ENCODE measurements at regions not wholly inside any gene's neighbourhood (a gene's known extent, or its start where the extent isn't known, plus 50 kb on each side); places are given as distances from the start of the nearest gene placed in this dataset.
"Not testable (repeated sequence)": the region's sequence is repeated elsewhere in the genome, so short reads cannot be mapped to it uniquely, and the experiment has no call there.

- 0 out of 2 replicates have a peak, but pooled peaks cover 6% of the 10 kb centered on the region for H3K9me3 ChIP-seq
- H3K36me3 ChIP-seq, result no peaks in the 10 kb centered on the region
- no peak for TF ChIP-seq Cebpa-rat (IDR thresholded peaks at IDR 0.05)
- H3K4me2 ChIP-seq, result no peak overlapping the region
- H3K27me3 ChIP-seq, result no peaks in the 10 kb centered on the region
- no peak overlapping the region for H3K27ac ChIP-seq
- no peak overlapping the region for H3K4me3 ChIP-seq
- H4K20me1 ChIP-seq, result no peaks in the 10 kb centered on the region
- H3K4me1 ChIP-seq, result peaks cover 20% of the 10 kb centered on the region
- no peak overlapping the region for H3K9ac ChIP-seq
Observed at GRCh38 chr9:20243841-20244240, 378.5 kb downstream of the MLLT3 start.

GRCh38 chr9:20242510-20243189 lies 379.6 kb downstream of the MLLT3 start:
- no peak for TF ChIP-seq Cebpa-rat (IDR thresholded peaks at IDR 0.05)
- Histone ChIP-seq H3K27ac (no peak overlapping the region), H3K4me2 (peak overlapping the region; percentile 70), H3K27me3 (no peaks in the 10 kb centered on the region), H3K36me3 (no peaks in the 10 kb centered on the region), H4K20me1 (no peaks in the 10 kb centered on the region), H3K9ac (no peak overlapping the region), H3K4me3 (no peak overlapping the region), H3K9me3 (no peaks in the 10 kb centered on the region), H3K4me1 (peaks cover 20% of the 10 kb centered on the region)

GRCh38 chr9:20240498-20240897 lies 381.8 kb downstream of the MLLT3 start:
- no peak for TF ChIP-seq Cebpa-rat (IDR thresholded peaks at IDR 0.05)
- Histone ChIP-seq H3K9me3 (peaks cover 2% of the 10 kb centered on the region; the same call in 1 of the 2 replicates), H3K9ac (no peak overlapping the region), H3K27ac (no peak overlapping the region), H3K4me1 (peaks cover 20% of the 10 kb centered on the region), H3K4me2 (no peak overlapping the region), H3K36me3 (no peaks in the 10 kb centered on the region), H3K4me3 (no peak overlapping the region), H3K27me3 (no peaks in the 10 kb centered on the region), H4K20me1 (no peaks in the 10 kb centered on the region)

- no peaks in the 10 kb centered on the region for H4K20me1 ChIP-seq
- H3K4me2 ChIP-seq, result no peak overlapping the region
- peaks cover 20% of the 10 kb centered on the region for H3K4me1 ChIP-seq
- H3K9me3 ChIP-seq, result peaks cover 7% of the 10 kb centered on the region
- H3K27me3 ChIP-seq, result no peaks in the 10 kb centered on the region
- no peak for TF ChIP-seq Cebpa-rat (IDR thresholded peaks at IDR 0.05)
- no peak overlapping the region for H3K9ac ChIP-seq
- H3K4me3 ChIP-seq, result no peak overlapping the region
- no peaks in the 10 kb centered on the region for H3K36me3 ChIP-seq
- no peak overlapping the region for H3K27ac ChIP-seq
Observed at GRCh38 chr9:20238921-20239320, 383.4 kb downstream of the MLLT3 start.

- no peak overlapping the region for H3K4me2 ChIP-seq
- peaks cover 7% of the 10 kb centered on the region for H3K9me3 ChIP-seq
- no peak overlapping the region for H3K9ac ChIP-seq
- peaks cover 10% of the 10 kb centered on the region for H3K4me1 ChIP-seq
- no peak overlapping the region for H3K27ac ChIP-seq
- H3K27me3 ChIP-seq, result no peaks in the 10 kb centered on the region
- TF ChIP-seq Cebpa-rat (IDR thresholded peaks at IDR 0.05), result no peak
- no peaks in the 10 kb centered on the region for H4K20me1 ChIP-seq
- H3K4me3 ChIP-seq, result no peak overlapping the region
- H3K36me3 ChIP-seq, result no peaks in the 10 kb centered on the region
Observed at GRCh38 chr9:20237686-20238085, 384.6 kb downstream of the MLLT3 start.

- H3K36me3 ChIP-seq, result no peaks in the 10 kb centered on the region
- no peaks in the 10 kb centered on the region for H3K27me3 ChIP-seq
- no peak overlapping the region for H3K4me2 ChIP-seq
- no peak for TF ChIP-seq Cebpa-rat (IDR thresholded peaks at IDR 0.05)
- no peak overlapping the region for H3K9ac ChIP-seq
- H3K9me3 ChIP-seq, result peaks cover 7% of the 10 kb centered on the region
- no peaks in the 10 kb centered on the region for H3K4me1 ChIP-seq
- H3K4me3 ChIP-seq, result no peak overlapping the region
- H4K20me1 ChIP-seq, result no peaks in the 10 kb centered on the region
- H3K27ac ChIP-seq, result no peak overlapping the region
Observed at GRCh38 chr9:20236676-20237075, 385.6 kb downstream of the MLLT3 start.

- H3K9ac ChIP-seq, H3K36me3 ChIP-seq, H4K20me1 ChIP-seq, H3K9me3 ChIP-seq, H3K27me3 ChIP-seq, H3K4me3 ChIP-seq, H3K4me2 ChIP-seq, H3K4me1 ChIP-seq, H3K27ac ChIP-seq: not testable (repeated sequence)
Observed at GRCh38 chr9:20235206-20235605, 387.1 kb downstream of the MLLT3 start.

- no peak overlapping the region for H3K4me2 ChIP-seq
- no peaks in the 10 kb centered on the region for H3K36me3 ChIP-seq
- peaks cover 5% of the 10 kb centered on the region for H3K4me1 ChIP-seq
Observed at GRCh38 chr9:20228096-20228495, 394.2 kb downstream of the MLLT3 start.

GRCh38 chr9:20227166-20227874 lies 395.0 kb downstream of the MLLT3 start:
- Histone ChIP-seq H3K27ac (no peak overlapping the region), H3K9me3 (no peaks in the 10 kb centered on the region), H3K4me1 (peaks cover 5% of the 10 kb centered on the region), H3K9ac (no peak overlapping the region), H3K4me2 (no peak overlapping the region), H4K20me1 (no peaks in the 10 kb centered on the region), H3K36me3 (no peaks in the 10 kb centered on the region), H3K4me3 (no peak overlapping the region), H3K27me3 (no peaks in the 10 kb centered on the region)
- TF ChIP-seq Cebpa-rat (IDR thresholded peaks at IDR 0.05), result no peak

More at GRCh38 chr9:20228096-20228495, 394.2 kb downstream of the MLLT3 start:
- TF ChIP-seq Cebpa-rat (IDR thresholded peaks at IDR 0.05), result no peak
- Histone ChIP-seq H3K9ac (no peak overlapping the region), H3K9me3 (no peaks in the 10 kb centered on the region), H4K20me1 (no peaks in the 10 kb centered on the region), H3K4me3 (no peak overlapping the region), H3K27ac (no peak overlapping the region), H3K27me3 (no peaks in the 10 kb centered on the region)

GRCh38 chr9:20226345-20226744 lies 396.0 kb downstream of the MLLT3 start:
- H3K27me3 ChIP-seq, result no peaks in the 10 kb centered on the region
- no peak overlapping the region for H3K27ac ChIP-seq
- peaks cover 5% of the 10 kb centered on the region for H3K4me1 ChIP-seq
- no peaks in the 10 kb centered on the region for H3K36me3 ChIP-seq
- no peaks in the 10 kb centered on the region for H4K20me1 ChIP-seq
- H3K4me2 ChIP-seq, result no peak overlapping the region
- H3K9ac ChIP-seq, result no peak overlapping the region
- H3K4me3 ChIP-seq, result no peak overlapping the region
- H3K9me3 ChIP-seq, result no peaks in the 10 kb centered on the region
- TF ChIP-seq Cebpa-rat (IDR thresholded peaks at IDR 0.05), result no peak
